Suprapubic skin (tissue), 4 donors: ENCODE measurements at regions not wholly inside any gene's neighbourhood (a gene's known extent, or its start where the extent isn't known, plus 50 kb on each side); places are given as distances from the start of the nearest gene placed in this dataset.

Experiments used
- DNase-seq, 2 donors: peaks; one replicate each; pipeline ENCODE4 v3.0.0-alpha.2; 2019; ENCODE audit warnings: low spot score in 2 of 2
- H3K27ac ChIP-seq: fragments of 200-600 bp; sonication (generic); one replicate; pipeline ENCODE4 v1.5.1; 2019
- H3K27me3 ChIP-seq: fragments of 200-600 bp; sonication (generic); one replicate; pipeline ENCODE4 v1.5.1; 2019
- H3K36me3 ChIP-seq: fragments of 200-600 bp; sonication (generic); one replicate; pipeline ENCODE4 v1.5.1; 2019
- H3K4me1 ChIP-seq: fragments of 200-600 bp; sonication (generic); one replicate; pipeline ENCODE4 v1.5.1; 2019
- H3K4me3 ChIP-seq: fragments of 200-600 bp; sonication (generic); one replicate; pipeline ENCODE4 v1.5.1; 2019; ENCODE audit warnings: mild to moderate bottlenecking
- H3K9me3 ChIP-seq: fragments of 200-600 bp; sonication (generic); one replicate; pipeline ENCODE4 v1.5.1; 2019
- CTCF ChIP-seq, 2 donors: fragments of 200-600 bp in 1 of 2; fragments of 450-650 bp in 1 of 2; sonication (generic) in 1 of 2; IDR thresholded peaks; one replicate each; pipeline ENCODE4 v1.5.1; 2016 to 2019; ENCODE audit warnings: antibody characterized with exemption in 2 of 2, mild to moderate bottlenecking in 1 of 2, moderate library complexity in 1 of 2
- EP300 ChIP-seq: sonication (generic); formaldehyde crosslinking; IDR thresholded peaks from one replicate; pipeline ENCODE4 v1.6.1; 2017; ENCODE audit warnings: antibody characterized with exemption
- POLR2A ChIP-seq, 2 donors: fragments of 450-650 bp; IDR thresholded peaks; one replicate each; pipeline ENCODE4 v1.6.1; 2017; ENCODE audit warnings: antibody characterized with exemption in 2 of 2, mild to moderate bottlenecking in 2 of 2, moderate library complexity in 2 of 2
- POLR2AphosphoS5 ChIP-seq, 3 donors: sonication (generic); formaldehyde crosslinking; IDR thresholded peaks; one replicate each; pipeline ENCODE4 v1.6.1; 2017; ENCODE audit warnings: antibody characterized with exemption in 3 of 3
- WGBS: methylation state at CpG from one replicate; pipeline ENCODE4 v1.1.5; 2018; 5-methylcytosine and 5-hydroxymethylcytosine counted together

GRCh38 chr5:1726469-1726865, 73.2 kb downstream of the MRPL36 start:
- no peaks in the 10 kb centered on the region for H3K4me1 ChIP-seq
- no peak overlapping the region for H3K4me3 ChIP-seq
- peaks cover 15% of the 10 kb centered on the region for H3K27me3 ChIP-seq
- no peak overlapping the region for H3K27ac ChIP-seq
- no peaks in the 10 kb centered on the region for H3K36me3 ChIP-seq
- WGBS, result 88% methylated on average over 7 of the region's 11 CpGs
- DNase-seq, result peak in 1 of 2 donors; percentile 72
- TF ChIP-seq EP300 (no peak), POLR2AphosphoS5 (IDR thresholded peaks at IDR 0.05) (no peak), CTCF (IDR thresholded peaks at IDR 0.05) (no peak), POLR2A (IDR thresholded peaks at IDR 0.05) (no peak)
- no peaks in the 10 kb centered on the region for H3K9me3 ChIP-seq

DNA sequence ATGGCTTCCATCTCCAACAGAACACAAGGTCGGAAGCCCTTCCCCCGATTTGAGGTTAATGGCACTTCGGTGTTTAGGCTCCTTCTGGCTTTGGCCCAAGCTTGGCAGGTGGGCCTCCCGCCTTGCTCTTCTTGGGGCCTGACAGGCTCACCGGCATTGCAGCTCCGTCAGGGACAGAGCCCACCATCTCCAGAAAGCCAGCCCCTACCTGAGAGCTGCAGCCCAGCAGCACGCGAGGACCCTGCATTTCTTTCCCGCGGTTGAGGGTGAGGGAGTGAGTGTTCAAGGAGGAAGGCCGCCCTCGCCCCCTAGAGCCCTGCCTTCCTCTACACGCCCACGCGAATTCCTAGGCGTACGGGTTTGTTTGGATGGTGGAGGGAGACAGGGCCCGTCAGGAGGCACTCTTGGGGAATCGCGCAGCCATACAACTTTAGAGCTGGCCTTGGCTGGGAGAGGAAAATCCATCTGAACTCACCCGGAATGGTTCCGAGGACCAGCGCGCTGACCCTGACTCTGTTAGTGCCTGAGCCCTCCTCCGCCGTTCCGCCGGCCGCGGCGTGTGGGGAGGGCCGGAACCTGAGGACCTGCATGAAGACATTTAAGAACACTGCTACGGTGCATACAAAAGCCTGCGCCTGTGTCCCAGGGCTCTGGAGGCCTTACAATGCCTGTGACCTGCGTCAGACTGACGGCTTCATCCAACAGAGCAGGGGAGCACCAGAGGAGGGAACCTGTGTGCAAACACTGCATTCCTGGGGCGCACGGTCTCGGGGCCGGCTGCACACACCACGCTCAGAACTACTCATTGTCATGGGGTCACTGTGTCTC, 73.8 kb downstream of the MRPL36 start:
- no peaks in the 10 kb centered on the region for H3K9me3 ChIP-seq
- H3K4me1 ChIP-seq, result no peaks in the 10 kb centered on the region
- DNase-seq, result peak in 1 of 2 donors; percentile 52
- no peak overlapping the region for H3K4me3 ChIP-seq
- H3K27ac ChIP-seq, result no peak overlapping the region
- H3K36me3 ChIP-seq, result no peaks in the 10 kb centered on the region
- TF ChIP-seq POLR2AphosphoS5 (IDR thresholded peaks at IDR 0.05) (no peak), POLR2A (IDR thresholded peaks at IDR 0.05) (no peak), CTCF (IDR thresholded peaks at IDR 0.05) (no peak), EP300 (no peak)
- WGBS, result 83% methylated on average over 26 of the region's 41 CpGs
- H3K27me3 ChIP-seq, result peaks cover 13% of the 10 kb centered on the region

GRCh38 chr5:1724822-1725602, 74.6 kb downstream of the MRPL36 start:
- 55% methylated on average over 7 of the region's 41 CpGs for WGBS
- no peak overlapping the region for H3K4me3 ChIP-seq
- no peaks in the 10 kb centered on the region for H3K36me3 ChIP-seq
- DNase-seq, result peak in 1 of 2 donors; percentile 64
- H3K27me3 ChIP-seq, result peaks cover 7% of the 10 kb centered on the region
- H3K27ac ChIP-seq, result no peak overlapping the region
- no peaks in the 10 kb centered on the region for H3K9me3 ChIP-seq
- H3K4me1 ChIP-seq, result no peaks in the 10 kb centered on the region
- TF ChIP-seq CTCF (IDR thresholded peaks at IDR 0.05), result no peak
- TF ChIP-seq POLR2A (IDR thresholded peaks at IDR 0.05), result no peak
- no peak for TF ChIP-seq EP300
- no peak for TF ChIP-seq POLR2AphosphoS5 (IDR thresholded peaks at IDR 0.05)

GRCh38 chr5:1723957-1724821, 75.4 kb downstream of the MRPL36 start:
- H3K9me3 ChIP-seq, result no peaks in the 10 kb centered on the region
- WGBS, result 85% methylated on average over 19 of the region's 21 CpGs
- H3K4me1 ChIP-seq, result no peaks in the 10 kb centered on the region
- no peak overlapping the region for H3K4me3 ChIP-seq
- H3K27ac ChIP-seq, result no peak overlapping the region
- H3K36me3 ChIP-seq, result no peaks in the 10 kb centered on the region
- peaks cover 6% of the 10 kb centered on the region for H3K27me3 ChIP-seq
- TF ChIP-seq POLR2AphosphoS5 (IDR thresholded peaks at IDR 0.05), result no peak
- TF ChIP-seq POLR2A (IDR thresholded peaks at IDR 0.05), result no peak
- no peak for TF ChIP-seq CTCF (IDR thresholded peaks at IDR 0.05)
- TF ChIP-seq EP300, result no peak
- peak in 1 of 2 donors; percentile 67 for DNase-seq
